ENCODE measurements at regions not wholly inside any gene's neighbourhood (a gene's known extent, or its start where the extent isn't known, plus 50 kb on each side); places are given as distances from the start of the nearest gene placed in this dataset.
"Not testable (repeated sequence)": the region's sequence is repeated elsewhere in the genome, so short reads cannot be mapped to it uniquely, and the experiment has no call there.

- H3K27ac ChIP-seq (ENCODE audit: low read depth in 1 of 2, low read length in 2 of 2); H3K9me3 Mint-ChIP-seq; POLR2A ChIA-PET; ATAC-seq (ENCODE audit: poor library complexity); H3K4me3 Mint-ChIP-seq; CTCF ChIA-PET; H3K27me3 Mint-ChIP-seq; H3K36me3 Mint-ChIP-seq (ENCODE audit: low read depth); H3K9me3 ChIP-seq (ENCODE audit: control insufficient read depth in 1 of 2, insufficient read depth in 1 of 2, low read length in 2 of 2); H3K4me1 ChIP-seq (ENCODE audit: insufficient read depth, low read length); H3K27ac Mint-ChIP-seq; H3K36me3 ChIP-seq (ENCODE audit: insufficient read depth, low read length); DNase-seq; H3K4me3 ChIP-seq (ENCODE audit: low read length); H3K4me1 Mint-ChIP-seq (ENCODE audit: low read depth); H3K27me3 ChIP-seq (ENCODE audit: control insufficient read depth in 1 of 2, insufficient read depth in 2 of 2, low read length in 2 of 2): not testable (repeated sequence)
- intact Hi-C loops (cut with DNase I, micrococcal nuclease): loop anchor here (10.0 kb wide), 2 partner anchors 335 to 375 kb away; no protein-coding TSS in a partner anchor
Observed at GRCh38 chr14:105669646-105670045, 143.3 kb downstream of the TMEM121 start.

DNA sequence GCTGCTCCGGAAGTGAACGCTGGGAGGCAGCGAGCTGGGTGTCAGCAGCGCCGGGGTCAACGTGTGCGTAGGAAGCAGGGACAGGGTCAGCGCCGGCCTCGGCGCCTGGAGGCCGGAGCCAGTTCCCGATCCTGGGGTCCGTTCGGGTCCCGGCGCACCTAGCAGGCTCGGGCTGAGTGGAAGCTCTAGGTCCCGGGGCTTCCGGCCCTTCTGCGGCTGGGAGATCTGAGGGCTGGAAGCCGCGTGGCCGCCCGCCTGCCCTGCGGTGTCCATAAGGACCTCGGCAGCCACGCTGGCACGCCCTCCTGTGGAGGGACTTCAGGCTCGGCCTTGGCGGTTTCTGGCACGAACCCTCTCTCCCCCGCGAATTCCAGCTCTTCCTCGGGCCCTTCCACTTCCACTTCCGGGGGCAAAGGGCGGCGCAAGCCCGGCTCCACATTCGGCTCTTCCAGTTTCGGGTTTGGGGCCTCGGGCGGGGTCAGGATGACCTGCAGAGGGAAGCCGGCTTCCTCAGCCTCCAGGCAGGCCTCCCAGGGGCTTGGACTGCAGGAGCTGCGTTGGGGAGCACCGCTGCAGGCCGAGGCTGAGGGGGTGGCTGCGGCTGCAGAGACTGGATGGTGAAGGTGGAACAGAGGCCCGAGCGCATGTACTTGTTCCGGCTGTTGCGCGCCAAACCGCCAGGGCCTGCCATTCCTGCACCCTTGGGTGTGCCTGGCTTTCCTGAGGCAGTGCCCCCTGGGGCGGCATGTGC is 146.2 kb downstream of the TMEM121 start:
- H3K4me1 ChIP-seq (ENCODE audit: insufficient read depth, low read length); H3K27me3 Mint-ChIP-seq; H3K27me3 ChIP-seq (ENCODE audit: control insufficient read depth in 1 of 2, insufficient read depth in 2 of 2, low read length in 2 of 2); H3K4me1 Mint-ChIP-seq (ENCODE audit: low read depth); H3K36me3 Mint-ChIP-seq (ENCODE audit: low read depth); H3K27ac ChIP-seq (ENCODE audit: low read depth in 1 of 2, low read length in 2 of 2); ATAC-seq (ENCODE audit: poor library complexity); H3K4me3 ChIP-seq (ENCODE audit: low read length); H3K9me3 ChIP-seq (ENCODE audit: control insufficient read depth in 1 of 2, insufficient read depth in 1 of 2, low read length in 2 of 2); H3K36me3 ChIP-seq (ENCODE audit: insufficient read depth, low read length); H3K9me3 Mint-ChIP-seq; H3K27ac Mint-ChIP-seq; DNase-seq; POLR2A ChIA-PET; CTCF ChIA-PET; H3K4me3 Mint-ChIP-seq: not testable (repeated sequence)
- intact Hi-C loops (cut with DNase I, micrococcal nuclease): loop anchor here (10.0 kb wide), 2 partner anchors 332 to 372 kb away; no protein-coding TSS in a partner anchor

- H3K27ac ChIP-seq (ENCODE audit: low read depth in 1 of 2, low read length in 2 of 2); H3K4me1 Mint-ChIP-seq (ENCODE audit: low read depth); H3K4me3 ChIP-seq (ENCODE audit: low read length); H3K27me3 Mint-ChIP-seq; H3K9me3 Mint-ChIP-seq; H3K36me3 Mint-ChIP-seq (ENCODE audit: low read depth); H3K9me3 ChIP-seq (ENCODE audit: control insufficient read depth in 1 of 2, insufficient read depth in 1 of 2, low read length in 2 of 2); H3K36me3 ChIP-seq (ENCODE audit: insufficient read depth, low read length); CTCF ChIA-PET; H3K4me3 Mint-ChIP-seq; ATAC-seq (ENCODE audit: poor library complexity); H3K27ac Mint-ChIP-seq; DNase-seq; H3K27me3 ChIP-seq (ENCODE audit: control insufficient read depth in 1 of 2, insufficient read depth in 2 of 2, low read length in 2 of 2); POLR2A ChIA-PET: not testable (repeated sequence)
- intact Hi-C loops (cut with DNase I, micrococcal nuclease): loop anchor here (5.0 to 10.0 kb wide), 4 partner anchors 267 to 387 kb away; no protein-coding TSS in a partner anchor
- H3K4me1 ChIP-seq (ENCODE audit: insufficient read depth, low read length): peaks cover 10% of the 10 kb centered on the region
Observed at GRCh38 chr14:105675433-105675832, 149.1 kb downstream of the TMEM121 start.

DNA sequence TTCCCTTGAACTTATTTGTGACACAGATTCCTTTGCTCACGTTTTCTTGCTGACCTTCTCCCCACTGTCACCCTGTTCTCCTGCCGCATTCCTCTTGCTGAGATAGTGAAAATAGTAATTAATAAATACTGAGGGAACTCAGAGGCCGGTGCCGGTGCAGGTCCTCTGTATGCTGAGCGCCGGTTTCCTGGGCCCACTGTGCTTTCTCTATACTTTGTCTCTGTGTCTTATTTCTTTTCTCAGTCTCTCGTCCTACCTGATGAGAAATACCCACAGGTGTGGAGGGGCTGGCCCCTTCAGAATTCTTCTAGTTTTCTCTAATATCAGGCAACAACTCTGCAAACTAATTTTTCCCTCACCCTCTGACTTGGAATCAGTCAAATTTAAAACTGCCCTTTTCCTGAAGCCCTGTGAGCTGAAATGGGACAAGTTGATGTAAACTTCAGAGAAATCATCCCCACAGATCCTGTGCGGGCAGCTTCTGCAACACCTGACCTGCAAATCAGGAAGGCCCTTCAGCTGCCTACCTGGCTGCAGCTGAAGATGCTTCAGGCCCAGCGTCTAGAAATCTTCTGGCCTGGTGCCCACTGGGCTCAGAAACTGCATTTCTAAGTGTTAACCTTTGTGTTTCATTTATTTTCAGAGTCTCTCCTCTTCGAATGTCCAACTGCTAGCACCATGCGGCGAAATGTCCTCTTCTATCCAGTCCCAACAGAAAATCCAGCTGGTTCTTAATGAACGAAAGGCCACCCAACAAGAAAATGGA is 149.7 kb downstream of the TMEM121 start:
- H3K27ac Mint-ChIP-seq; H3K9me3 Mint-ChIP-seq; H3K27me3 ChIP-seq (ENCODE audit: control insufficient read depth in 1 of 2, insufficient read depth in 2 of 2, low read length in 2 of 2); H3K4me3 Mint-ChIP-seq; H3K27me3 Mint-ChIP-seq; H3K27ac ChIP-seq (ENCODE audit: low read depth in 1 of 2, low read length in 2 of 2); POLR2A ChIA-PET; H3K4me3 ChIP-seq (ENCODE audit: low read length); ATAC-seq (ENCODE audit: poor library complexity); H3K4me1 Mint-ChIP-seq (ENCODE audit: low read depth); H3K36me3 Mint-ChIP-seq (ENCODE audit: low read depth); H3K36me3 ChIP-seq (ENCODE audit: insufficient read depth, low read length); DNase-seq; H3K9me3 ChIP-seq (ENCODE audit: control insufficient read depth in 1 of 2, insufficient read depth in 1 of 2, low read length in 2 of 2): not testable (repeated sequence)
- CTCF ChIA-PET: interaction anchor here (0.7 kb wide), 1 partner anchor 120 kb away, joined by 3 read pairs; no protein-coding TSS in a partner anchor
- peaks cover 10% of the 10 kb centered on the region for H3K4me1 ChIP-seq (ENCODE audit: insufficient read depth, low read length)
- intact Hi-C loops (cut with DNase I, micrococcal nuclease): loop anchor here (5.0 to 10.0 kb wide), 4 partner anchors 266 to 386 kb away; no protein-coding TSS in a partner anchor

GRCh38 chr14:105678057-105678456 is 151.7 kb downstream of the TMEM121 start:
- intact Hi-C loops (cut with DNase I, micrococcal nuclease): loop anchor here (5.0 to 10.0 kb wide), 4 partner anchors 264 to 384 kb away; no protein-coding TSS in a partner anchor
- H3K27ac ChIP-seq (ENCODE audit: low read depth in 1 of 2, low read length in 2 of 2); H3K9me3 Mint-ChIP-seq; H3K27me3 ChIP-seq (ENCODE audit: control insufficient read depth in 1 of 2, insufficient read depth in 2 of 2, low read length in 2 of 2); H3K27ac Mint-ChIP-seq; H3K4me1 Mint-ChIP-seq (ENCODE audit: low read depth); DNase-seq; H3K9me3 ChIP-seq (ENCODE audit: control insufficient read depth in 1 of 2, insufficient read depth in 1 of 2, low read length in 2 of 2); H3K4me3 ChIP-seq (ENCODE audit: low read length); H3K4me3 Mint-ChIP-seq; ATAC-seq (ENCODE audit: poor library complexity); CTCF ChIA-PET; H3K36me3 Mint-ChIP-seq (ENCODE audit: low read depth); H3K36me3 ChIP-seq (ENCODE audit: insufficient read depth, low read length); H3K27me3 Mint-ChIP-seq; POLR2A ChIA-PET: not testable (repeated sequence)
- peaks cover 10% of the 10 kb centered on the region for H3K4me1 ChIP-seq (ENCODE audit: insufficient read depth, low read length)

Measured in CD4-positive, alpha-beta T cell (primary cell).